NT2/D1 (cell line): ENCODE measurements at regions not wholly inside any gene's neighbourhood (a gene's known extent, or its start where the extent isn't known, plus 50 kb on each side); places are given as distances from the start of the nearest gene placed in this dataset.

ENCODE experiments used
- SUZ12 ChIP-seq: IDR thresholded peaks from 2 replicates; pipeline ENCODE4 v1.6.1; 2011; ENCODE audit not compliant: insufficient read length, insufficient read depth; ENCODE audit errors: extremely low read depth
- YY1 ChIP-seq: IDR thresholded peaks from 2 replicates; pipeline ENCODE4 v1.6.1; 2011; ENCODE audit not compliant: insufficient read length, insufficient read depth
- ZNF274 ChIP-seq: IDR thresholded peaks from 2 replicates; pipeline ENCODE4 v1.6.1; 2011; ENCODE audit warnings: mild to moderate bottlenecking, low read depth, low read length

DNA sequence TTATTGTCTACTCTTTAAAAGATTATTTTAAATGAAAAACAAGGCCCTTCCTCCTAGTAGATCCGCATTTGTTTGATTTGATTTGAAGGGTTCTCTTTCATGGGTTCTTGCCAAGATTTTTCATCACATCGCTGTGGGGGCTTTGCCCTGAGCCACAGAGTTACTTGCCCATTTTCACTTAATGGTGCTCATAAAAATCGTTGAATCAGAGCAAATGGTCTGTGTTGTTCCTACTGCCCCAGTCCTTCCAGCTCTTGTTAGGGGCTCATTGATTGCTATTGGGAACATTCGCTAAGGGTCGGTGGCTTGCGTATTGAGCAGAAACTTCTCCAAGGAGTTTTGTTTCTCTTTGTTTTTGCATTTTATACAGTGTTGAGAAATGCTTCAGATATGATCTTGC is 1023.4 kb upstream of the CDH8 start:
- TF ChIP-seq YY1 = no peak
- no peak for TF ChIP-seq ZNF274
- no peak for TF ChIP-seq SUZ12
